Activated naive CD8-positive, alpha-beta T cell treated with anti-CD3 and anti-CD28 coated beads, Interleukin-2, amount 10 ng/mL, durations not matched to agents 7 days and 5 days (primary cell): ENCODE measurements at regions not wholly inside any gene's neighbourhood (a gene's known extent, or its start where the extent isn't known, plus 50 kb on each side); places are given as distances from the start of the nearest gene placed in this dataset.
"Not testable (repeated sequence)": the region's sequence is repeated elsewhere in the genome, so short reads cannot be mapped to it uniquely, and the experiment has no call there.

ENCODE experiments used
- ATAC-seq: fragments of 150-1000 bp; cut with Tn5 transposase; one replicate; pipeline ENCODE4 v1.10.0; 2021; ENCODE audit warnings: low read depth, moderate library complexity
- POLR2A ChIA-PET: fragments of 350-600 bp; sonication (Branson Sonifier 250); formaldehyde crosslinking; loops from one replicate; lab custom pipeline; 2021; ENCODE audit warnings: antibody characterized with exemption; lab: Charles Lee
- DNase-seq: peaks from one replicate; pipeline ENCODE4 v3.0.0; 2021
- H3K27ac Mint-ChIP-seq: one replicate; pipeline ENCODE4 v1.8.0; 2022; ENCODE audit warnings: mild to moderate bottlenecking, mixed read lengths
- H3K27me3 Mint-ChIP-seq: one replicate; pipeline ENCODE4 v1.8.0; 2022; ENCODE audit warnings: mild to moderate bottlenecking, moderate library complexity, mixed read lengths
- H3K36me3 Mint-ChIP-seq: one replicate; pipeline ENCODE4 v1.8.0; 2021; ENCODE audit warnings: mild to moderate bottlenecking, mixed read lengths
- H3K4me1 Mint-ChIP-seq: one replicate; pipeline ENCODE4 v1.8.0; 2021; ENCODE audit warnings: mixed read lengths
- H3K4me3 Mint-ChIP-seq: one replicate; pipeline ENCODE4 v1.8.0; 2022; ENCODE audit warnings: mild to moderate bottlenecking, moderate library complexity, mixed read lengths
- H3K9me3 Mint-ChIP-seq: one replicate; pipeline ENCODE4 v1.8.0; 2021; ENCODE audit warnings: mixed read lengths

GRCh38 chr20:47842004-47842403 is 56.7 kb upstream of the SULF2 start:
- H3K36me3 Mint-ChIP-seq, DNase-seq, H3K4me3 Mint-ChIP-seq, H3K27me3 Mint-ChIP-seq, H3K27ac Mint-ChIP-seq, H3K4me1 Mint-ChIP-seq, POLR2A ChIA-PET, H3K9me3 Mint-ChIP-seq, ATAC-seq: not testable (repeated sequence)

- H3K9me3 Mint-ChIP-seq, H3K4me3 Mint-ChIP-seq, H3K27me3 Mint-ChIP-seq, DNase-seq, POLR2A ChIA-PET, H3K36me3 Mint-ChIP-seq, H3K27ac Mint-ChIP-seq, H3K4me1 Mint-ChIP-seq, ATAC-seq: not testable (repeated sequence)
Observed at GRCh38 chr20:47836256-47836817, 51.1 kb upstream of the SULF2 start.
